Hepatocyte (in vitro differentiated cells): ENCODE measurements at regions not wholly inside any gene's neighbourhood (a gene's known extent, or its start where the extent isn't known, plus 50 kb on each side); places are given as distances from the start of the nearest gene placed in this dataset.

Experiments
- DNase-seq: peaks from one replicate; pipeline ENCODE4 v3.0.0-alpha.2; 2016; ENCODE audit warnings: low spot score
- H2AFZ ChIP-seq: fragments of 200-600 bp; sonication (generic); 2 replicates; pipeline ENCODE4 v1.6.0; 2016; ENCODE audit warnings: antibody characterized with exemption, mild to moderate bottlenecking
- H3K27ac ChIP-seq: fragments of 200-600 bp; sonication (generic); 2 replicates; pipeline ENCODE4 v1.5.1; 2016; ENCODE audit warnings: mild to moderate bottlenecking
- H3K27me3 ChIP-seq: fragments of 200-600 bp; sonication (generic); 2 replicates; pipeline ENCODE4 v1.6.1; 2016
- H3K36me3 ChIP-seq: fragments of 200-600 bp; sonication (generic); replicated peaks from 2 replicates; pipeline ENCODE4 v1.5.1; 2016; ENCODE audit warnings: low read depth; ENCODE audit not compliant: insufficient read depth
- H3K4me1 ChIP-seq: fragments of 200-600 bp; sonication (generic); 2 replicates; pipeline ENCODE4 v1.5.1; 2016; ENCODE audit warnings: mild to moderate bottlenecking, moderate library complexity; ENCODE audit not compliant: insufficient read depth
- H3K4me2 ChIP-seq: fragments of 200-600 bp; sonication (generic); 2 replicates; pipeline ENCODE4 v1.6.0; 2016
- H3K4me3 ChIP-seq: fragments of 200-600 bp; sonication (generic); 2 replicates; pipeline ENCODE4 v1.5.1; 2016; ENCODE audit warnings: mild to moderate bottlenecking
- H3K79me2 ChIP-seq: fragments of 200-600 bp; sonication (generic); 2 replicates; pipeline ENCODE4 v1.6.0; 2017; ENCODE audit warnings: mild to moderate bottlenecking
- H3K9me2 ChIP-seq: fragments of 200-600 bp; sonication (generic); replicated peaks from 2 replicates; pipeline ENCODE4 v1.6.0; 2017; ENCODE audit warnings: mild to moderate bottlenecking; ENCODE audit not compliant: insufficient read depth
- H3K9me3 ChIP-seq: fragments of 200-600 bp; sonication (generic); 2 replicates; pipeline ENCODE4 v1.5.1; 2016; ENCODE audit warnings: low read depth, mild to moderate bottlenecking
- H4K20me1 ChIP-seq: fragments of 200-600 bp; sonication (generic); 2 replicates; pipeline ENCODE4 v1.6.0; 2016; ENCODE audit warnings: mild to moderate bottlenecking; ENCODE audit not compliant: insufficient read depth, poor library complexity, severe bottlenecking
- EZH2 ChIP-seq: fragments of 200-600 bp; sonication (generic); IDR thresholded peaks from 2 replicates; pipeline ENCODE4 v1.6.1; 2016; ENCODE audit warnings: antibody characterized with exemption, mild to moderate bottlenecking, borderline replicate concordance
- EZH2phosphoT487 ChIP-seq: fragments of 200-600 bp; sonication (generic); IDR thresholded peaks from one replicate; pipeline ENCODE4 v1.6.1; 2018; ENCODE audit warnings: antibody characterized with exemption, mild to moderate bottlenecking, low read depth, moderate library complexity; ENCODE audit not compliant: unreplicated experiment, severe bottlenecking
- WGBS: methylation state at CpG from one replicate; pipeline ENCODE4 v1.1.6; 2016; ENCODE audit warnings: low lambda C conversion rate; ENCODE audit errors: missing lambda C conversion rate; 5-methylcytosine and 5-hydroxymethylcytosine counted together
- TF ChIP-seq, protein P1 (sequence below): fragments of 200-600 bp; sonication (generic); IDR thresholded peaks from 2 replicates; pipeline ENCODE4 v1.5.1; 2016; ENCODE audit warnings: antibody characterized with exemption, mild to moderate bottlenecking; ENCODE audit not compliant: poor library complexity

DNA sequence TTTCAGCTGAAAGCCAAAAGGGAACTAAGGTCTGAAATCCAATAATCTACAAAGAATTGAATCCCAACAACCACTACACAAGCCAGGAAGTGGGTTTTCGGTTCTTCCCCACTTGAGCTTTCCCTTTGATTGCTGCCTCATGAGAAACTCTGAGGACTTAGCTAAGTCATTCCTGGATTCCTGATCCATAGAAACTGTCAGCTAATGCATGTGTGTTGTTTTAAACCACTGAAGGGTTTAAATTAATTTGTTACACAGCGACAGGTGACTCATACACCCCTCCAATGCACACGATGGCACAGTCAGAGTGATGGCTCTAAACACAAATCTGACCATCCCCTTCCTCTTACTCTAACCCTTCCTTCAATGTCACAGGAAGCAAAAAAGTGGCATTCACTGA lies 282.9 kb downstream of the RAB28 start:
- TF ChIP-seq EZH2 (no peak), EZH2phosphoT487 (no peak)
- TF ChIP-seq, protein P1, sequence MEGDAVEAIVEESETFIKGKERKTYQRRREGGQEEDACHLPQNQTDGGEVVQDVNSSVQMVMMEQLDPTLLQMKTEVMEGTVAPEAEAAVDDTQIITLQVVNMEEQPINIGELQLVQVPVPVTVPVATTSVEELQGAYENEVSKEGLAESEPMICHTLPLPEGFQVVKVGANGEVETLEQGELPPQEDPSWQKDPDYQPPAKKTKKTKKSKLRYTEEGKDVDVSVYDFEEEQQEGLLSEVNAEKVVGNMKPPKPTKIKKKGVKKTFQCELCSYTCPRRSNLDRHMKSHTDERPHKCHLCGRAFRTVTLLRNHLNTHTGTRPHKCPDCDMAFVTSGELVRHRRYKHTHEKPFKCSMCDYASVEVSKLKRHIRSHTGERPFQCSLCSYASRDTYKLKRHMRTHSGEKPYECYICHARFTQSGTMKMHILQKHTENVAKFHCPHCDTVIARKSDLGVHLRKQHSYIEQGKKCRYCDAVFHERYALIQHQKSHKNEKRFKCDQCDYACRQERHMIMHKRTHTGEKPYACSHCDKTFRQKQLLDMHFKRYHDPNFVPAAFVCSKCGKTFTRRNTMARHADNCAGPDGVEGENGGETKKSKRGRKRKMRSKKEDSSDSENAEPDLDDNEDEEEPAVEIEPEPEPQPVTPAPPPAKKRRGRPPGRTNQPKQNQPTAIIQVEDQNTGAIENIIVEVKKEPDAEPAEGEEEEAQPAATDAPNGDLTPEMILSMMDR: no peak
- H3K9me3 ChIP-seq: no peaks in the 10 kb centered on the region
- no peaks in the 10 kb centered on the region for H3K27me3 ChIP-seq
- no peaks in the 10 kb centered on the region for H4K20me1 ChIP-seq
- no peak overlapping the region for H2AFZ ChIP-seq
- H3K4me3 ChIP-seq: no peak overlapping the region
- no peak overlapping the region for H3K27ac ChIP-seq
- DNase-seq: no peak
- no peaks in the 10 kb centered on the region for H3K4me1 ChIP-seq
- WGBS: 94% methylated on average over 3 of the region's 3 CpGs
- H3K9me2 ChIP-seq: no peaks in the 10 kb centered on the region
- H3K36me3 ChIP-seq: no peaks in the 10 kb centered on the region
- H3K4me2 ChIP-seq: no peak overlapping the region
- H3K79me2 ChIP-seq: no peaks in the 10 kb centered on the region

DNA sequence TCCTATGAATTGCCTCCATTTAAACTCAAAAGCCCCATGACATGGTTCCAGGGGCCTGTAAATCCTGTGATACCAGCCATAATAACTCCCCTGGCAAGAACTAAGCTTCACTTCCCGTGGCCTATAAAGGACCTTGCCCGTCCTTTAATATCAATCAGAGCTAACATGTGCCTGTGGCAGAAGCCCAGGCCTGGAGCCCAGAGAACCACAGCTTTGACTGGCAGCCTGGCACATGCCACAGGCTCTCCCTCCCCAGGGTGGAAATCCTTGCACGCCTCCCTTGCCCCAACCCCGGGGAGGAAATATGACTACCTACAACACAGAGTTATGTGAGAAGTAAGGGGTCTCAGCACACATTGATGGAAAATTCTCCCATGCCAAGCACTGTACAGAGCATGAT lies 287.4 kb downstream of the RAB28 start:
- H3K4me3 ChIP-seq: no peak overlapping the region
- H4K20me1 ChIP-seq: no peaks in the 10 kb centered on the region
- no peaks in the 10 kb centered on the region for H3K9me2 ChIP-seq
- no peaks in the 10 kb centered on the region for H3K4me1 ChIP-seq
- H3K27me3 ChIP-seq: no peaks in the 10 kb centered on the region
- H3K79me2 ChIP-seq: no peaks in the 10 kb centered on the region
- no peak overlapping the region for H3K4me2 ChIP-seq
- H3K27ac ChIP-seq: no peak overlapping the region
- no peaks in the 10 kb centered on the region for H3K9me3 ChIP-seq
- 84% methylated on average over 4 of the region's 4 CpGs for WGBS
- H3K36me3 ChIP-seq: no peaks in the 10 kb centered on the region
- H2AFZ ChIP-seq: no peak overlapping the region
- no peak for TF ChIP-seq EZH2phosphoT487
- TF ChIP-seq, protein P1: no peak
- no peak for TF ChIP-seq EZH2
- no peak for DNase-seq

DNA sequence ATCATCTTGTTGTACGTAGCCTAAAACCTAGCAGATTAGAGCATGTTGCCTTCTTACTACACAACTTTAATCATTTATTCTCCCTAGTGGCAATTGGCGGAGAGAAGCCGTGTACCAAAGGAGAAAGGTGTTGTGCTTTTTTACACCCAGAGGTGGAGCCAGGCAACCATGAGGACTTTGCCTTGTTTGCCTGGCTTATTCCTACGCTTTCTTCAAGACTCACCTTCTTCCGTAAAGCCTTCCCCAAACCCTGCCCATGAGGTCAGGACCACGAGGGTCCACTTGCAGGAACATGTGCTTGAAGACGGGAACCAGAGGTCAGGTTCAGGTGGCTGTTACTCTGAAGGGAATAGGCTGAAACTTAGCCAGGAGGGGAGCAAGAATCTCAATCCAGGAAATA lies 290.5 kb downstream of the RAB28 start:
- H3K79me2 ChIP-seq: no peaks in the 10 kb centered on the region
- H4K20me1 ChIP-seq: no peaks in the 10 kb centered on the region
- no peaks in the 10 kb centered on the region for H3K36me3 ChIP-seq
- H2AFZ ChIP-seq: no peak overlapping the region
- H3K9me2 ChIP-seq: no peaks in the 10 kb centered on the region
- no peak for DNase-seq
- no peak overlapping the region for H3K27ac ChIP-seq
- no peak for TF ChIP-seq EZH2
- TF ChIP-seq EZH2phosphoT487: no peak
- TF ChIP-seq, protein P1: no peak
- no peaks in the 10 kb centered on the region for H3K27me3 ChIP-seq
- H3K4me1 ChIP-seq: no peaks in the 10 kb centered on the region
- 89% methylated on average over 7 of the region's 7 CpGs for WGBS
- H3K4me2 ChIP-seq: no peak overlapping the region
- H3K9me3 ChIP-seq: no peaks in the 10 kb centered on the region
- H3K4me3 ChIP-seq: no peak overlapping the region

GRCh38 chr4:13190093-13190721 lies 293.9 kb downstream of the RAB28 start:
- no peak for TF ChIP-seq EZH2
- TF ChIP-seq EZH2phosphoT487: no peak
- TF ChIP-seq, protein P1: no peak
- WGBS: 90% methylated on average over 6 of the region's 6 CpGs

More at GRCh38 chr4:13190093-13190721, 293.9 kb downstream of the RAB28 start:
- no peak for DNase-seq
- no peaks in the 10 kb centered on the region for H4K20me1 ChIP-seq
- H3K27me3 ChIP-seq: no peaks in the 10 kb centered on the region
- H3K4me2 ChIP-seq: no peak overlapping the region
- no peak overlapping the region for H2AFZ ChIP-seq
- no peak overlapping the region for H3K4me3 ChIP-seq
- no peaks in the 10 kb centered on the region for H3K36me3 ChIP-seq
- no peaks in the 10 kb centered on the region for H3K79me2 ChIP-seq
- no peak overlapping the region for H3K27ac ChIP-seq
- H3K9me2 ChIP-seq: no peaks in the 10 kb centered on the region
- H3K9me3 ChIP-seq: no peaks in the 10 kb centered on the region
- no peaks in the 10 kb centered on the region for H3K4me1 ChIP-seq
